K562 (cell line): ENCODE measurements at regions not wholly inside any gene's neighbourhood (a gene's known extent, or its start where the extent isn't known, plus 50 kb on each side); places are given as distances from the start of the nearest gene placed in this dataset.

Experiments used
- ATAC-seq: fragments of 200-7000 bp; cut with Tn5 transposase; 3 replicates; pipeline ENCODE4 v1.9.1; 2020; ENCODE audit warnings: moderate library complexity
- BruUV-seq: library from RNA; stranded (reverse); fragments of 400-500 nt; replicated peaks from 2 replicates; lab custom pipeline; 2021; lab: Mats Ljungman, UMichigan
- CTCF ChIA-PET: fragments of 300-600 bp; formaldehyde crosslinking; extraction: SDS; loops from one replicate; lab custom pipeline; 2021; ENCODE audit warnings: low intra/inter-chr PET ratio; lab: Yijun Ruan, JAX
- POLR2A ChIA-PET: fragments of 300-600, 350-650 bp; sonication (Branson Sonifier 250); formaldehyde crosslinking; extraction: SDS; loops from one replicate; lab custom pipeline; 2021; ENCODE audit warnings: antibody characterized with exemption, inconsistent platforms; lab: Yijun Ruan, JAX
- DNase-seq, 4 experiments: peaks; one replicate each; pipeline versions ENCODE4 v3.0.0 to v3.0.0-alpha.2; 2011 to 2018; ENCODE audit warnings: low spot score in 3 of 4, mixed read lengths in 3 of 4; ENCODE audit errors: extremely low read depth in 1 of 4
- FAIRE-seq: peaks from 2 replicates; lab custom pipeline; 2011; peaks lifted over from hg19 to GRCh38; lab: Jason Lieb, UNC
- H2AFZ ChIP-seq: 2 replicates; pipeline ENCODE4 v1.6.0; 2011; ENCODE audit warnings: low read depth, low read length, control low read depth, inconsistent platforms
- H3K27ac ChIP-seq: fragments of 200-600 bp; 3 replicates; pipeline ENCODE4 v1.8.0; 2011; ENCODE audit warnings: low read depth, mild to moderate bottlenecking, control low read depth, inconsistent platforms, low read length, moderate library complexity, mixed read lengths; ENCODE audit errors: extremely low read depth
- H3K27me3 ChIP-seq, 2 experiments: fragments of 300-600 bp in 1 of 2; 2 replicates in 1 of 2; 3 replicates in 1 of 2; pipeline versions ENCODE4 v1.6.0 to v1.8.0; 2011; ENCODE audit warnings: inconsistent platforms in 2 of 2, low read length in 2 of 2, mild to moderate bottlenecking in 1 of 2, mixed read lengths in 1 of 2, moderate library complexity in 1 of 2; ENCODE audit not compliant: control insufficient read depth in 2 of 2, insufficient read depth in 2 of 2
- H3K36me3 ChIP-seq: fragments of 300-600 bp; 3 replicates; pipeline ENCODE4 v1.8.0; 2011; ENCODE audit warnings: mild to moderate bottlenecking, low read length, inconsistent platforms; ENCODE audit not compliant: control insufficient read depth, insufficient read depth
- H3K4me1 ChIP-seq, 2 experiments: fragments of 200-600 bp in 1 of 2; replicated peaks in 1 of 2; 2 replicates in 1 of 2; 3 replicates in 1 of 2; pipeline versions ENCODE4 v1.5.1 to v1.8.0; 2011; ENCODE audit warnings: inconsistent platforms in 2 of 2, low read length in 2 of 2, mild to moderate bottlenecking in 1 of 2, mixed read lengths in 1 of 2, moderate library complexity in 1 of 2; ENCODE audit not compliant: control insufficient read depth in 2 of 2, insufficient read depth in 2 of 2
- H3K4me2 ChIP-seq: 2 replicates; pipeline ENCODE4 v1.6.1; 2011; ENCODE audit warnings: low read length, control low read depth, inconsistent platforms, mixed read lengths; ENCODE audit not compliant: insufficient read depth
- H3K4me3 ChIP-seq: fragments of 200-600 bp; sonication (generic), shearing (Covaris generic); 2 replicates; pipeline ENCODE4 v1.5.1; 2016; ENCODE audit warnings: control low read depth, inconsistent platforms
- H3K79me2 ChIP-seq: fragments of 200-600 bp; 3 replicates; pipeline ENCODE4 v1.8.0; 2011; ENCODE audit warnings: low read length, inconsistent platforms; ENCODE audit not compliant: control insufficient read depth, insufficient read depth
- H3K9ac ChIP-seq, 2 experiments: 2 replicates each; pipeline versions ENCODE4 v1.6.0 to v1.6.1; 2011; ENCODE audit warnings: low read depth in 2 of 2, low read length in 2 of 2, control low read depth in 1 of 2, inconsistent platforms in 1 of 2, mild to moderate bottlenecking in 1 of 2, mixed read lengths in 1 of 2; ENCODE audit not compliant: insufficient read depth in 1 of 2
- H3K9me1 ChIP-seq: one replicate; pipeline ENCODE4 v1.6.0; 2011; ENCODE audit warnings: inconsistent platforms, mild to moderate bottlenecking, low read length, moderate library complexity; ENCODE audit not compliant: control insufficient read depth, insufficient read depth
- H3K9me3 ChIP-seq: replicated peaks from 2 replicates; pipeline ENCODE4 v1.5.1; 2011; ENCODE audit warnings: low read depth, low read length, inconsistent platforms; ENCODE audit not compliant: control insufficient read depth, insufficient read depth
- H4K20me1 ChIP-seq: replicated peaks from 2 replicates; pipeline ENCODE4 v1.6.1; 2011; ENCODE audit warnings: low read length, inconsistent platforms, mixed read lengths; ENCODE audit not compliant: control insufficient read depth, insufficient read depth
- ARID1B ChIP-seq: fragments of 450-650 bp; IDR thresholded peaks from 2 replicates; pipeline ENCODE4 v1.6.1; 2016; ENCODE audit warnings: antibody characterized with exemption, mild to moderate bottlenecking, inconsistent platforms
- ELF4 ChIP-seq: fragments of 450-650 bp; formaldehyde crosslinking; IDR thresholded peaks from 2 replicates; pipeline ENCODE4 v1.4.0; 2022; ENCODE audit warnings: missing genetic modification characterization
- ETV1 ChIP-seq: fragments of 450-650 bp; conservative IDR thresholded peaks from 2 replicates; pipeline ENCODE4 v1.6.1; 2016; ENCODE audit warnings: missing genetic modification characterization, control low read depth, low read depth, missing compliant biosample characterization
- GATAD2B ChIP-seq: fragments of 450-650 bp; IDR thresholded peaks from 2 replicates; pipeline ENCODE4 v1.6.1; 2017; ENCODE audit warnings: mild to moderate bottlenecking, borderline replicate concordance
- HMG20A ChIP-seq: fragments of 450-650 bp; formaldehyde crosslinking; conservative IDR thresholded peaks from 2 replicates; pipeline ENCODE4 v1.4.0; 2020; ENCODE audit warnings: mild to moderate bottlenecking, mixed read lengths
- HNRNPUL1 ChIP-seq: fragments of 200-400 bp; formaldehyde crosslinking; IDR thresholded peaks from 2 replicates; pipeline ENCODE4 v1.6.1; 2017; ENCODE audit warnings: low read length
- HOXB6 ChIP-seq: fragments of 250-450 bp; sonication (Bioruptor Pico); IDR thresholded peaks from 2 replicates; pipeline ENCODE4 v1.5.1; 2022; ENCODE audit warnings: mild to moderate bottlenecking, borderline replicate concordance
- MAFF ChIP-seq: IDR thresholded peaks from 2 replicates; pipeline ENCODE4 v1.6.1; 2012; ENCODE audit warnings: low read length, improper control_type of control experiment
- POLR3G ChIP-seq: IDR thresholded peaks from 2 replicates; pipeline ENCODE4 v1.6.1; 2011; ENCODE audit not compliant: insufficient read length, insufficient replicate concordance; ENCODE audit errors: extremely low read depth
- RBM22 ChIP-seq: fragments of 200-400 bp; formaldehyde crosslinking; IDR thresholded peaks from 2 replicates; pipeline ENCODE4 v1.6.1; 2018; ENCODE audit warnings: low read length, low read depth; ENCODE audit not compliant: poor library complexity, severe bottlenecking
- ZBTB7A ChIP-seq: IDR thresholded peaks from 2 replicates; pipeline ENCODE4 v1.6.1; 2011; ENCODE audit warnings: low read depth, mild to moderate bottlenecking, low read length, moderate library complexity, borderline replicate concordance; ENCODE audit not compliant: control insufficient read depth
- ZNF165 ChIP-seq: fragments of 250-450 bp; sonication (Bioruptor Pico); IDR thresholded peaks from 2 replicates; pipeline ENCODE4 v1.4.0; 2020; ENCODE audit warnings: borderline replicate concordance
- ZNF316 ChIP-seq: fragments of 450-650 bp; IDR thresholded peaks from 2 replicates; pipeline ENCODE4 v1.6.1; 2016
- ZNF57 ChIP-seq: fragments of 450-650 bp; formaldehyde crosslinking; IDR thresholded peaks from 2 replicates; pipeline ENCODE4 v1.4.0; 2020; ENCODE audit warnings: mild to moderate bottlenecking, moderate library complexity
- ZNF583 ChIP-seq: fragments of 250-450 bp; sonication (Bioruptor Pico); IDR thresholded peaks from 2 replicates; pipeline ENCODE4 v1.4.0; 2020
- ZNF589 ChIP-seq: fragments of 200-800 bp; sonication (Bioruptor generic); IDR thresholded peaks from 2 replicates; pipeline ENCODE4 v1.6.1; 2016; ENCODE audit warnings: low read depth, missing genetic modification characterization, missing compliant biosample characterization
- WGBS: fragments of 100-300 bp; shearing (Covaris generic); methylation state at CpG from one replicate; pipeline ENCODE4 v1.1.6; 2016; ENCODE audit warnings: low coverage, mixed read lengths; ENCODE audit not compliant: insufficient coverage; ENCODE audit errors: missing lambda C conversion rate; 5-methylcytosine and 5-hydroxymethylcytosine counted together
- in situ Hi-C: fragments of 300-500 bp; cut with MboI; formaldehyde crosslinking; loops from 4 replicates; pipeline ENCODE4 v1.15.0; 2018; ENCODE audit warnings: inconsistent platforms, mixed read lengths
- intact Hi-C: fragments of 100-400 bp; cut with micrococcal nuclease; formaldehyde crosslinking; loops from 2 replicates; pipeline ENCODE4 v1.14.2; 2022
- TF ChIP-seq, protein P1 (sequence below): sonication (generic); formaldehyde crosslinking; IDR thresholded peaks from 2 replicates; pipeline ENCODE4 v1.8.1; 2023; ENCODE audit warnings: missing genetic modification reagents, mild to moderate bottlenecking, borderline replicate concordance
- TF ChIP-seq, protein P2 (sequence below): sonication (generic); formaldehyde crosslinking; IDR thresholded peaks from 2 replicates; pipeline ENCODE4 v1.8.0; 2022; ENCODE audit warnings: mild to moderate bottlenecking, low read depth, missing genetic modification reagents

DNA sequence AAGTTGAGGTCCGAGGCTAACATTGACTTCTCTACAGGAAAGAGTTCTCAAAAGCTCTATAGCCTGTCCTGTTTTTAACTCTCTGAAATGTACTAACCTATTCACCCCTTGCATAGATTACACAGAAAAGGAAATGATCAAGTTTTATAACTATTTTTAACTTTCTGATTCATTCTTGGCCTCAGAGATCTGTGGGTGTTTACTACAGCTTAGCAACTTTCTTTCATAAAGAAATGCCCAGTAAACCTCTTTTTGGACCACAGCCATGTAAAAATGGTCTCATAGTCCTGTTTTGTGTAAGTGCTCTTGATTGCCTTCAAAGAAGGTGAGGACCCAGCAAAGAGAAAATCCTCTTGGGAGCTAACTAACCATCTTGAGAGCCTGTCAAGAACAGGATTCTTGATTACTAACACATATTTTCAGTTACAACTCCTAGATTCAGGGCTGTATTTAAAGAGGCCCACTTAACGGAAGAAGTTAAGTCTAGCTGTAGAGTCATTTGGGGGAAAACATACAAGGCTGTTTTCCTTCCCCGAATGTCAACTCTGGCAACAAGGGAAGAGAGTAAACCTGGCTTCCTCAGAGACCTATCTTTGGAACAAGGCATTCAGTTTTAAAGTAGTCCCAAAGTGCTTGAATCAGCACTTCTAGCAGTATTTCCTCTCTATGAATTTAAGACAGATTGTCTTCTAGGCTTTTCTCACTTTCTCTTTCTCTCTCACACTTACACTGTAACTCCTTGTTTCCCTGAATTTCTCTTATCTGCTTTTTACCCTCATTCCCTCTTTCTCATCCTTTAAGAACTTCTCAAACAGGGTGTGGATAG, 78.2 kb downstream of the IL21 start:
- H3K4me1 ChIP-seq = peaks cover 0 to 5% of the 10 kb centered on the region in 2 experiments; a peak in 1 of 5 replicates
- ATAC-seq = no peak
- no peak overlapping the region for H3K4me3 ChIP-seq
- no peaks in the 10 kb centered on the region; the same call in 1 of the 2 replicates for H3K9me3 ChIP-seq
- in situ Hi-C loops = no loop called here
- no peaks in the 10 kb centered on the region for H3K36me3 ChIP-seq
- no peak overlapping the region for H3K27ac ChIP-seq
- no peaks in the 10 kb centered on the region for H3K9me1 ChIP-seq
- ChIA-PET POLR2A (interaction anchor here (0.7 kb wide), 1 partner anchor 9 kb away, joined by 3 read pairs; no protein-coding TSS in a partner anchor), CTCF (no interaction called here)
- intact Hi-C loops = no loop called here
- H4K20me1 ChIP-seq = no peaks in the 10 kb centered on the region
- no peaks in the 10 kb centered on the region for H3K27me3 ChIP-seq
- no peak overlapping the region for H3K4me2 ChIP-seq
- DNase-seq = no peak
- H3K79me2 ChIP-seq = no peaks in the 10 kb centered on the region
- no peak overlapping the region for H2AFZ ChIP-seq
- 24% methylated on average over 3 of the region's 3 CpGs for WGBS
- no peak for FAIRE-seq
- BruUV-seq = no TSS peak
- no peak overlapping the region for H3K9ac ChIP-seq
- TF ChIP-seq ZNF316 = peak; percentile 56
- no peak for TF ChIP-seq HMG20A (CRISPR knock-in tag)
- no peak for TF ChIP-seq ARID1B
- TF ChIP-seq GATAD2B = no peak
- TF ChIP-seq ETV1 = no peak
- TF ChIP-seq, protein P1, sequence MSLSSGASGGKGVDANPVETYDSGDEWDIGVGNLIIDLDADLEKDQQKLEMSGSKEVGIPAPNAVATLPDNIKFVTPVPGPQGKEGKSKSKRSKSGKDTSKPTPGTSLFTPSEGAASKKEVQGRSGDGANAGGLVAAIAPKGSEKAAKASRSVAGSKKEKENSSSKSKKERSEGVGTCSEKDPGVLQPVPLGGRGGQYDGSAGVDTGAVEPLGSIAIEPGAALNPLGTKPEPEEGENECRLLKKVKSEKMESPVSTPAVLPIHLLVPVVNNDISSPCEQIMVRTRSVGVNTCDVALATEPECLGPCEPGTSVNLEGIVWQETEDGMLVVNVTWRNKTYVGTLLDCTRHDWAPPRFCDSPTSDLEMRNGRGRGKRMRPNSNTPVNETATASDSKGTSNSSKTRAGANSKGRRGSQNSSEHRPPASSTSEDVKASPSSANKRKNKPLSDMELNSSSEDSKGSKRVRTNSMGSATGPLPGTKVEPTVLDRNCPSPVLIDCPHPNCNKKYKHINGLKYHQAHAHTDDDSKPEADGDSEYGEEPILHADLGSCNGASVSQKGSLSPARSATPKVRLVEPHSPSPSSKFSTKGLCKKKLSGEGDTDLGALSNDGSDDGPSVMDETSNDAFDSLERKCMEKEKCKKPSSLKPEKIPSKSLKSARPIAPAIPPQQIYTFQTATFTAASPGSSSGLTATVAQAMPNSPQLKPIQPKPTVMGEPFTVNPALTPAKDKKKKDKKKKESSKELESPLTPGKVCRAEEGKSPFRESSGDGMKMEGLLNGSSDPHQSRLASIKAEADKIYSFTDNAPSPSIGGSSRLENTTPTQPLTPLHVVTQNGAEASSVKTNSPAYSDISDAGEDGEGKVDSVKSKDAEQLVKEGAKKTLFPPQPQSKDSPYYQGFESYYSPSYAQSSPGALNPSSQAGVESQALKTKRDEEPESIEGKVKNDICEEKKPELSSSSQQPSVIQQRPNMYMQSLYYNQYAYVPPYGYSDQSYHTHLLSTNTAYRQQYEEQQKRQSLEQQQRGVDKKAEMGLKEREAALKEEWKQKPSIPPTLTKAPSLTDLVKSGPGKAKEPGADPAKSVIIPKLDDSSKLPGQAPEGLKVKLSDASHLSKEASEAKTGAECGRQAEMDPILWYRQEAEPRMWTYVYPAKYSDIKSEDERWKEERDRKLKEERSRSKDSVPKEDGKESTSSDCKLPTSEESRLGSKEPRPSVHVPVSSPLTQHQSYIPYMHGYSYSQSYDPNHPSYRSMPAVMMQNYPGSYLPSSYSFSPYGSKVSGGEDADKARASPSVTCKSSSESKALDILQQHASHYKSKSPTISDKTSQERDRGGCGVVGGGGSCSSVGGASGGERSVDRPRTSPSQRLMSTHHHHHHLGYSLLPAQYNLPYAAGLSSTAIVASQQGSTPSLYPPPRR (CRISPR knock-in tag) = no peak
- no peak for TF ChIP-seq POLR3G
- TF ChIP-seq ZNF57 = no peak
- TF ChIP-seq, protein P2, sequence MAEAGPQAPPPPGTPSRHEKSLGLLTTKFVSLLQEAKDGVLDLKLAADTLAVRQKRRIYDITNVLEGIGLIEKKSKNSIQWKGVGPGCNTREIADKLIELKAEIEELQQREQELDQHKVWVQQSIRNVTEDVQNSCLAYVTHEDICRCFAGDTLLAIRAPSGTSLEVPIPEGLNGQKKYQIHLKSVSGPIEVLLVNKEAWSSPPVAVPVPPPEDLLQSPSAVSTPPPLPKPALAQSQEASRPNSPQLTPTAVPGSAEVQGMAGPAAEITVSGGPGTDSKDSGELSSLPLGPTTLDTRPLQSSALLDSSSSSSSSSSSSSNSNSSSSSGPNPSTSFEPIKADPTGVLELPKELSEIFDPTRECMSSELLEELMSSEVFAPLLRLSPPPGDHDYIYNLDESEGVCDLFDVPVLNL (CRISPR knock-in tag) = no peak
- TF ChIP-seq RBM22 = no peak
- TF ChIP-seq ZNF589 (CRISPR knock-in tag) = no peak
- TF ChIP-seq ZNF165 = no peak
- no peak for TF ChIP-seq HNRNPUL1
- TF ChIP-seq MAFF = peak; percentile 49
- peak; percentile 68; the same call in 1 of the 2 replicates for TF ChIP-seq ZNF583 (CRISPR knock-in tag)
- no peak for TF ChIP-seq HOXB6 (CRISPR knock-in tag)
- TF ChIP-seq ELF4 (CRISPR knock-in tag) = no peak
- no peak for TF ChIP-seq ZBTB7A
